ENCODE measurements at regions not wholly inside any gene's neighbourhood (a gene's known extent, or its start where the extent isn't known, plus 50 kb on each side); places are given as distances from the start of the nearest gene placed in this dataset.

GRCh38 chr10:129385600-129385999 is 81.4 kb upstream of the MGMT start:
- TF ChIP-seq CTCF (conservative IDR thresholded peaks at IDR 0.05): no peak
- Mint-ChIP-seq H3K4me3 (no peak overlapping the region), H3K27ac (ENCODE audit: unreplicated experiment) (no peak overlapping the region), H3K27me3 (ENCODE audit: low read depth) (no peaks in the 10 kb centered on the region), H3K36me3 (ENCODE audit: low read depth) (no peaks in the 10 kb centered on the region), H3K4me1 (no peaks in the 10 kb centered on the region), H3K9me3 (peaks cover 3% of the 10 kb centered on the region)
- DNase-seq (ENCODE audit: low read depth, low spot score): no peak

GRCh38 chr10:129386415-129387257 is 80.4 kb upstream of the MGMT start:
- no peaks in the 10 kb centered on the region for H3K4me1 Mint-ChIP-seq
- no peak overlapping the region for H3K4me3 Mint-ChIP-seq
- no peak for DNase-seq (ENCODE audit: low read depth, low spot score)
- no peaks in the 10 kb centered on the region for H3K36me3 Mint-ChIP-seq (ENCODE audit: low read depth)
- H3K27ac Mint-ChIP-seq (ENCODE audit: unreplicated experiment): no peak overlapping the region
- TF ChIP-seq CTCF (conservative IDR thresholded peaks at IDR 0.05): no peak
- no peaks in the 10 kb centered on the region for H3K27me3 Mint-ChIP-seq (ENCODE audit: low read depth)
- peaks cover 3% of the 10 kb centered on the region for H3K9me3 Mint-ChIP-seq

- DNase-seq (ENCODE audit: low read depth, low spot score): no peak
- no peak overlapping the region for H3K4me3 Mint-ChIP-seq
- TF ChIP-seq CTCF (conservative IDR thresholded peaks at IDR 0.05): no peak
- H3K36me3 Mint-ChIP-seq (ENCODE audit: low read depth): no peaks in the 10 kb centered on the region
- no peak overlapping the region for H3K27ac Mint-ChIP-seq (ENCODE audit: unreplicated experiment)
- no peaks in the 10 kb centered on the region for H3K27me3 Mint-ChIP-seq (ENCODE audit: low read depth)
- no peaks in the 10 kb centered on the region for H3K9me3 Mint-ChIP-seq
- H3K4me1 Mint-ChIP-seq: no peaks in the 10 kb centered on the region
These were observed 79.8 kb upstream of the MGMT start for GRCh38 chr10:129387258-129387525.

- H3K27ac Mint-ChIP-seq (ENCODE audit: unreplicated experiment): no peak overlapping the region
- no peaks in the 10 kb centered on the region for H3K4me1 Mint-ChIP-seq
- H3K4me3 Mint-ChIP-seq: no peak overlapping the region
- H3K36me3 Mint-ChIP-seq (ENCODE audit: low read depth): no peaks in the 10 kb centered on the region
- no peak for DNase-seq (ENCODE audit: low read depth, low spot score)
- H3K9me3 Mint-ChIP-seq: no peaks in the 10 kb centered on the region
- H3K27me3 Mint-ChIP-seq (ENCODE audit: low read depth): no peaks in the 10 kb centered on the region
- no peak for TF ChIP-seq CTCF (conservative IDR thresholded peaks at IDR 0.05)
These were observed 78.6 kb upstream of the MGMT start for GRCh38 chr10:129388435-129388834.

- no peaks in the 10 kb centered on the region for H3K36me3 Mint-ChIP-seq (ENCODE audit: low read depth)
- no peaks in the 10 kb centered on the region for H3K9me3 Mint-ChIP-seq
- TF ChIP-seq CTCF (conservative IDR thresholded peaks at IDR 0.05): no peak
- peak overlapping the region; percentile 68 for H3K27ac Mint-ChIP-seq (ENCODE audit: unreplicated experiment)
- no peaks in the 10 kb centered on the region for H3K4me1 Mint-ChIP-seq
- H3K27me3 Mint-ChIP-seq (ENCODE audit: low read depth): no peaks in the 10 kb centered on the region
- H3K4me3 Mint-ChIP-seq: no peak overlapping the region
- DNase-seq (ENCODE audit: low read depth, low spot score): no peak
These were observed 77.8 kb upstream of the MGMT start for GRCh38 chr10:129389194-129389593.

Data from neural crest cell (in vitro differentiated cells).